ENCODE measurements at regions not wholly inside any gene's neighbourhood (a gene's known extent, or its start where the extent isn't known, plus 50 kb on each side); places are given as distances from the start of the nearest gene placed in this dataset.

GRCh38 chr18:73766910-73767515 is 380.6 kb downstream of the FBXO15 start:
- TF ChIP-seq CTCF (IDR thresholded peaks at IDR 0.05) (no peak), POLR2AphosphoS5 (IDR thresholded peaks at IDR 0.05) (no peak), EP300 (IDR thresholded peaks at IDR 0.05) (no peak), POLR2A (IDR thresholded peaks at IDR 0.05) (no peak)
